Upper lobe of left lung (tissue), 4 donors: ENCODE measurements at regions not wholly inside any gene's neighbourhood (a gene's known extent, or its start where the extent isn't known, plus 50 kb on each side); places are given as distances from the start of the nearest gene placed in this dataset.

Experiments
- EP300 ChIP-seq, 4 donors: sonication (generic); formaldehyde crosslinking; IDR thresholded peaks; one replicate each; pipeline ENCODE4 v1.5.1; 2017; ENCODE audit warnings: antibody characterized with exemption in 4 of 4, control low read depth in 2 of 4
- POLR2A ChIP-seq, 4 donors: fragments of 450-650 bp; IDR thresholded peaks; one replicate each; pipeline ENCODE4 v1.5.1; 2016 to 2017; ENCODE audit warnings: antibody characterized with exemption in 4 of 4, mild to moderate bottlenecking in 2 of 4
- POLR2AphosphoS5 ChIP-seq, 2 donors: sonication (generic); formaldehyde crosslinking; IDR thresholded peaks; one replicate each; pipeline ENCODE4 v1.5.1; 2017; ENCODE audit warnings: antibody characterized with exemption in 2 of 2
- TF ChIP-seq, protein P1 (sequence below), 6 experiments: fragments of 450-650 bp in 4 of 6; fragments of 200-600 bp in 2 of 6; sonication (generic) in 2 of 6; IDR thresholded peaks; one replicate each; pipeline ENCODE4 v1.5.1; 2016 to 2019; ENCODE audit warnings: antibody characterized with exemption in 6 of 6

DNA sequence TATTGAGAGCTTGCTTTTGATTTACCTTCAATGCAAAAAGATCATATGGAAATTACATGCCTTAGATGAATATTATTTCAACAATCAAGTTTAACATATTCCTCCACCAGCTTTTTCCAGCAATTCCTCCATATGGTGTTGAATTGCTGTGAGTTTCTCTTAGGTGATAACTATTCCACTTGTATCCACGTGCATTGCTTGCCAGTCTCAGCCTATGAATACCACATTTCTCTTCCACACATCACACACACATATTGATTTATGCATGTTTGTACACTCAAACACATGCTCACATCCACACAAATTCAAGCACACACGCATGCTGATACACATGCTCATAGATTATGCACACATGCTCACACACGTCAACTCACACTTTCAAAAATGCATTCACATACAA is 770.0 kb upstream of the LINC00305 start:
- no peak for TF ChIP-seq POLR2A (IDR thresholded peaks at IDR 0.05)
- no peak for TF ChIP-seq POLR2AphosphoS5 (IDR thresholded peaks at IDR 0.05)
- TF ChIP-seq, protein P1, sequence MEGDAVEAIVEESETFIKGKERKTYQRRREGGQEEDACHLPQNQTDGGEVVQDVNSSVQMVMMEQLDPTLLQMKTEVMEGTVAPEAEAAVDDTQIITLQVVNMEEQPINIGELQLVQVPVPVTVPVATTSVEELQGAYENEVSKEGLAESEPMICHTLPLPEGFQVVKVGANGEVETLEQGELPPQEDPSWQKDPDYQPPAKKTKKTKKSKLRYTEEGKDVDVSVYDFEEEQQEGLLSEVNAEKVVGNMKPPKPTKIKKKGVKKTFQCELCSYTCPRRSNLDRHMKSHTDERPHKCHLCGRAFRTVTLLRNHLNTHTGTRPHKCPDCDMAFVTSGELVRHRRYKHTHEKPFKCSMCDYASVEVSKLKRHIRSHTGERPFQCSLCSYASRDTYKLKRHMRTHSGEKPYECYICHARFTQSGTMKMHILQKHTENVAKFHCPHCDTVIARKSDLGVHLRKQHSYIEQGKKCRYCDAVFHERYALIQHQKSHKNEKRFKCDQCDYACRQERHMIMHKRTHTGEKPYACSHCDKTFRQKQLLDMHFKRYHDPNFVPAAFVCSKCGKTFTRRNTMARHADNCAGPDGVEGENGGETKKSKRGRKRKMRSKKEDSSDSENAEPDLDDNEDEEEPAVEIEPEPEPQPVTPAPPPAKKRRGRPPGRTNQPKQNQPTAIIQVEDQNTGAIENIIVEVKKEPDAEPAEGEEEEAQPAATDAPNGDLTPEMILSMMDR (IDR thresholded peaks at IDR 0.05), result no peak
- TF ChIP-seq EP300 (IDR thresholded peaks at IDR 0.05), result no peak
